LoVo (cell line): ENCODE measurements at regions not wholly inside any gene's neighbourhood (a gene's known extent, or its start where the extent isn't known, plus 50 kb on each side); places are given as distances from the start of the nearest gene placed in this dataset.
"Not testable (repeated sequence)": the region's sequence is repeated elsewhere in the genome, so short reads cannot be mapped to it uniquely, and the experiment has no call there.

Experiments
- DNase-seq: peaks from one replicate; pipeline ENCODE4 v3.0.0-alpha.2; 2016; ENCODE audit warnings: low spot score

DNA sequence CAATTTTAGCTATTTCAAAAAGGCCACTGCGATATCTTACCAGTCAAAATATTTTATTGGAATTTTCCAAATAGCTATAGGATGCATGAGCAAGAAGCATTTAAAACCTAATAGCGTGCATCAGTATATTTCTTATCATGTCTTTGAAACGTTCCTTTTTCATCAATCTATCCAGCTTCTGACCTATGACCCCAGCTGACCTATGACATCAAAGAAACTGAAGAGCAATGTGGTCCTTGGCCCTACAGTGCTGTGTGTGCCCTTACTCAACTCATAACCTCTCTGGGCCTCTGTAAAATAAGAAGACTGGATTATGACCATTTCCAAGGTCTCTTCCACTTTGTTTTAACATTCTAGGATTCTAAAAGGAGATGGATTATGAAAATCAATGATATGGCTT lies 118.2 kb downstream of the ZNF22 start:
- no peak for DNase-seq

- DNase-seq, result not testable (repeated sequence)
These were observed 121.6 kb downstream of the ZNF22 start for GRCh38 chr10:45122180-45122860.

DNA sequence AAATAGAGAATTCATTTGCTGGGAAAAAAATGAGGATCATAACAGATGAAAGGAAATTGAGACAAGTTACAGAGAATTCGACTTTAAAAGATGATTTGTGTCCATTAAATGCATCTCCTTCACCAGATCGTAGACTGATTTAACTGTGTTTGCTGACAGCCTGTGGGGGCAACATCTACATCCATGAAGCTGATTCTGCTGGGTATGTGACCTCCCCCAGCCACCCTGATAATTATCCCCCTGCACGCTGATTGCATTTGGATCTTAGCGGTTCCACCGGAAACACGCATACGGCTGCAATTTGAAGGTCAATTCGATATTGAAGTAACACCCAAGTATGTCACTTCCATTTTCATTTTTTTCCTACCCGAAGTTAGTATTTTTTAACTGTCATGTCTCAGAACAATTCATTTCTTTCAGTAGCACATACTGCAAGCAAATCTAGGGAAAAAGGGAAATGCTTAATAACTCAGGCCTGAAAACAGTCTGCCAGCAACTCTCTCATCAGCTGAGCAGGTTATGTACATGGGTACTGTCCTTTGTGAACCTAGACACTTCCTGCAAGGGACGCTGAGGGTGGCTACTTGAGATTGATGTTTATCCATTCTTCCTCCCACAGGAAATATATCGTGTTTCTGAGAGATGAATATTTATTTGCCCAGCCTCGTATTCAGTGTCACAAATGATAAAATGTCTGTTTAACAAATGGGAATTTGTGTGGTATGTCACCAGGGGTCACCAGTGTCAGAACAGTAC lies 134.9 kb downstream of the ZNF22 start:
- DNase-seq, result no peak

GRCh38 chr10:45136256-45136655 lies 135.5 kb downstream of the ZNF22 start:
- DNase-seq, result no peak

DNA sequence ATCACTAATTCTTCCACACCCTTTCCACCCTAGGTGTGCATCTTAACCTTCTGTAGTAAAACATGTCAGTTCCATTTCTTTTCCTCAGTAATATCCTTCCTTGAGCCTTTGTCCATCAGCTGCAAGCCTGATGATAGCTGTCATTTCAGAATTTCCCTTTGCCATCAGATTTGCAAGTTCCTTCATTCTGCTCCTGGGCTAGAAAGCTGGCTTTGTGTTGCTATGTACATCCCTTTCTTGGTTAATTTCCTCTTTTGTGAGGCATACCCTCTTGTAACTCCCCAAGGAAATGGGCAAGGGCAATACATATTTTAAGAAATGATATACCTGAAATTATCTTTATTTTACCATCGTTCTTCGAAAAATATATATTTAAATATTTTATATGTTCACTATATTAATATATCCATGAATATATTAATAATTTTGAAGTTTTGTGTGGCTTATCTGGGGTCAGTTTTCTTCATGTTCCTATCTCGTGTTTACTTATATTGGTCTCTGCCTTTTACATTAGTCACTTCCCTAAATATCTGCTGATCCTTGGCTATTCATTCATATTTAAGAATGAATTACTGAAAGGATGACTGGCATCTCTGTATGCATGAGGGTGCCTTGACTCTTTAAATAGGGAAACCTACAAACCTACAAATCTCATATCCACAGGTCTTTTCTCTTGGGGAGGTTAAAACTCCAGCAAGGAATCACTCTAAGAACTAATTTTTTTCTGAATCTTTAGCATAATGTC lies 143.8 kb downstream of the ZNF22 start:
- DNase-seq, result no peak

GRCh38 chr10:45145143-45145542 lies 144.4 kb downstream of the ZNF22 start:
- not testable (repeated sequence) for DNase-seq

DNA sequence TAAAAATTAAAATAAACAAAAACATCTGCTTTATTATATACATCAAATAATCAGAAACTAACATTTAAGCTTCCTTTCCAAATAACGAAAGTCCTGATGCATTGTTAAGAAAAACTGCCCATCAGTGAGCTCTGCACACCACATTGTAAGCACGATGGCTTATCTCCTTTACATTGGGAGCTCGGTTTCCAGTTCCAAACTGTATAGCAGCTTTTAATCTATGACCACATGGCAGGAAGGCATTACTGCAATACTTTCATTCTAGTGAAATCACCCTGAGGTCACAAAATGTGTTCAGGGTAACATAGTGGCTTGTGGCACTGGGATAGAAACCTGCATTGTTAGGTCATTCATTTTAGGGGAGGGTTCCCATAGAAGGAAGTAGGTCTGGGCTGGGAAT lies 146.3 kb downstream of the ZNF22 start:
- DNase-seq, result no peak

GRCh38 chr10:45150997-45151396 lies 150.3 kb downstream of the ZNF22 start:
- DNase-seq, result no peak

GRCh38 chr10:45151467-45152214 lies 150.9 kb downstream of the ZNF22 start:
- no peak for DNase-seq

DNA sequence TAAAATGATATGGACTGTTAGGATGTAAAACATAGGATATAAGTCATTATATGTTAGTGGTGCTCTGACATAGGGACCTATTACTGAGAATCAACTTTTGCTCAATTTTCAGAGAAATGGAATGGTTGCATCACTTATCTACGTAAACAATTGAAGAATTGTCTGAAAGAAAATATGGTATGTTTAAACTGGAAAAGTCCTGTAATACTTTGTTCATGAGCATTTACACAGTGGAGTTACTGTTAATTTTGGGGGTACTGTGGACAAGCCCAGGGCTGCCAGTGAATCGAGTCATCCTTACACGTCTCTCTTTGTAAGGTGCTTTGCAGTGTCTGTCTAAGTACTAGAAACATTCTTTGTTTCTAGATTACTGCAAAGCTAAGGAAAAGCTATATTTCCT lies 152.0 kb downstream of the ZNF22 start:
- DNase-seq, result no peak

DNA sequence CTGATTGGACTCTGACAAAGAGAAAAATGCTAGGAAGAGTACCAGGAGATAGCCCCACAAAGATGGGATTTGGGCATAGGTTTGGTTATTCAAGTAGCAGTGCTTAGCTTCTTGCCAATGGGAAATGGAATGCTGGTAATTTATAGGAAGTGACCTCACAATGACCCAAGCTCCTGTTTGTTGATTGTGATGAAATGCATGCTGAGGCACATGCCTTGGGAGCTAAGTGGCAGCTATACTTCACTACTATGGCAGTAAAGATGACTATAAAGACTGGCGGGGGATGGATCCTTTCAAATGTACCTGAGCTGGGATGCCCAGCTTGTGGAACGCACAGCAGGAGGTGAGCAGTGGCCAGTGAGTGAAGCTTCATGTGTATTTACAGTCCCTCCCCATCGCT lies 153.8 kb downstream of the ZNF22 start:
- DNase-seq, result no peak

DNA sequence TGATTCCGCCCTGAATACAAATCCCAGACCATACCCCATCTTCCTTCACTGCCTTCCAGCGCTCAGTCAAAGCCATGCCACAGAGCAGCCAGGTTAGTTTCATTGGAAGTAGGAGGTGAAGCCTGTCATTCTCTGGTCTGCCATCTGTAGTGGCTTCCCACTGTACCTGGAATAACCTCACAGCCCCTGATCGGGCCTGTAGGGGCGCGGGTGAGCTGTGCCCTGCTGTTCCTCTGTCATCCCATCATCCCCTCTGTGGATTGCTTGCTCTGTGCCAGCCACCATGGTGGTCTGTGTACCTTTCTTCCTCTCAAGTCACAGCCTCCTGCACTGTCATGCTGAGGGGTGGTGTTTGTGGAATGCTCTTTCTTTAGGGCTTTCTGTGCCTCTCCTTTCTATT lies 155.1 kb downstream of the ZNF22 start:
- no peak for DNase-seq

- no peak for DNase-seq
These were observed 155.1 kb downstream of the OR13A1 start for GRCh38 chr10:45160271-45160670.

- DNase-seq, result no peak
These were observed 152.0 kb downstream of the OR13A1 start for GRCh38 chr10:45163315-45163975.

DNA sequence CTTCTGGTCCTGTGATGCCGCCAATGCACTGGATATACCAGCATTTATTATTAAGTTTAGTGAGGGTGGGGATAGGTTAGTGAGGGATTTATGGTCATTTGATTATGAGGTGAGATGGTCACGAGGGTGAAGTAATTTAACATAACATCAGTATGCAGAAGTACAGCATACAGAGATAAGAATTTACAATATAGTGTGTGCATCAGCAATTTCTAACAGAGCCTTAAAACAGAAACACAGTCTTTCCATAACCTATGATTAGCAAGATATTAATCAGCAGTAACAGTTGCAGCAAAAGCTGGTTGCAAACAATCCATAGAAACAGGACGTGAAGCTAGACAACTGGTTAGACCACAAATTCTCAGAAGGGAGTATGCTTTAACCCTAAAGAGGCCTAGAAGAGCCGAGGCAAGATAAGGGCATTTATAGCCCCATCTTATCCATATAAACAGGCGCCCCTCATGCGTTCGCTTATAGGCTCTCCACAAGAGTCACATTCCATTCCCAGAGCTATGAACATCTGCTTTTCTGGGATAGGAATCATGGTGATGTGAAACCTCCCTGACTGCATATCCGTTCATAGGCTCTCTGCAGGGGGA lies 139.8 kb downstream of the OR13A1 start:
- DNase-seq, result not testable (repeated sequence)

DNA sequence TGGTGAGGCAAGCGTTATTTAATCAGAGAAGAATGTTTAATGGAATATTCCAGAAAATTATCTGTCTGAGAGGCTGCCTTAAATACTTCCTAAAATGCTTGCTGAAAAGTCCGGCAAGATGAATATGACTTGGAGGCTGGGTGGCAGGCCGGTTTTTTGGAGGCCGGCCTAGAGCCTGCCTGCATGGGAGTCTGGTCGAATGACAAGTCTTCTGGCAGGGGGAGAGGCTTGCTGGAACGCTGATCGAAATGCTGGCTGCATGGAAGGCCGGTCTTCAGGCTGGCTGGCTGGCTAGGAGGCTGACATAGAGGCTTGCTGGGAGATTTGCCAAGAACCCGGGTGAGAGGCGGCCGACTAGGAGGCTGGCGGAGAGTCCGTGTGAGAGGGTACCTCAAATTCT lies 135.7 kb downstream of the OR13A1 start:
- no peak for DNase-seq

DNA sequence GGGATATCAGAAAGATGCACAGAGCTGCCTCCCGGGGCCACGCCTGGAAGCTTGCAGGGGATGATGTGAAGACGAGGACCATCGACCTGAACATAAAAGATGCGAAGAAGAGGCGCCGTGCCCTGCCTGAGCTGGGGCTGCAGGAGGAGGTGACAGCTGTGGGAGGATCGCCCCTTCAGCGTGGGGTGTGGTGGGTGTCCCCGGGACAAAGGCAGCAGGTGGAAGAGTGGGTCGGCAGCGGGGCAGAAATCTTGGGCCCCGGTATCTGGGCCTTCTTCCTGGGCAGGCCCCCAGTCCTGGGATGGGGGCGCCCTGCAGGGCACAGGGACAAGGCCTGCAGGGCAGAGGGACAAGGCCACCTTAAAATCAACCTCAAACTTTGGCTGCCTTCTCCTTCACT lies 134.9 kb downstream of the OR13A1 start:
- DNase-seq, result no peak

DNA sequence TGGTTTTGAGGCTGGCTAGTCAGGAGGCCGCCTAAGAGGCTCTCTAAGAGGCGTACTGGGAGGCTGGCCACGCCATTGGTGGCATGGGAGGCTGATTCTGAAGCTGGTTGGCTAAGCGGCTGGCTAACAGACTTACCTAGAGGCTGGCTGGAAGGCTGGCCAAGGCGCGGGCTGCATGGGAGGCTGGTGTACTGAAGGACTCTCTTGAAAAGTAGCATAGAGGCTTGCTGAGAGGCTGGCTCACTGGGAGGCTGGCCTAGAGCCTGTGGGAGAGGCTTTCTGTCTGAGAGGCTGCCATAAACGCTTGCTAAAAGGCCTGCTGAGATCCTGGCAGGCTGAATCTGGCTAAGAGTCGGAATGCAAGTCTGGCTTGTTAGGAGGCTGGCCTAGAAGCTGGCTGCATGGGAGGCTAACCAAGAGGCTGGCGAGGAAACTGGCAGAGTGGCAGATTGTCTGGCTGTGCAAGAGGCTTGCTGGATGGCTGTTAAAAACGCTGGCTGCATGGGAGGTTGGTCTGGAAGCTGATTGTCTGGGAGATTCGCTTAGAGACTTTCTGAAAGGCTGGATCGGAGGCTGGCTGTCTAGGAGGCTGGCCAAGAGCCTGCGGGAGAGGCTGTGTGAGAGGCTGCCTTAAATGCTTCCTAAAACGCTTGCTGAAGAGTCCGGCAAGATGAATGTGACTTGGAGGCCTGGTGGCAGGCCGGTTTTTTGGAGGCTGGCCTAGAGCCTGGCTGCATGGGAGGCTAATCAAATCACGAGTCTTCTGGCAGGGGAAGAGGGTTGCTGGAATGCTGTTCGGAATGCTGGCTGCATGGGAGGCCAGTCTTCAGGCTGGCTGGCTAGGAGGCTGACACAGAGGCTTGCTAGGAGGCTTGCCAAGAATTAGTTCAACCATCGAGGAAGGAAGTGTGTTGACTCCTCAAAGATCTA lies 134.2 kb downstream of the OR13A1 start:
- no peak for DNase-seq

- DNase-seq, result no peak
These were observed 132.2 kb downstream of the OR13A1 start for GRCh38 chr10:45183174-45183573.

- DNase-seq, result no peak
These were observed 117.5 kb downstream of the OR13A1 start for GRCh38 chr10:45197816-45198485.
